ENCODE measurements at regions not wholly inside any gene's neighbourhood (a gene's known extent, or its start where the extent isn't known, plus 50 kb on each side); places are given as distances from the start of the nearest gene placed in this dataset.

GRCh38 chr10:86599729-86600128 is 54.6 kb upstream of the OPN4 start:
- no peak for TF ChIP-seq CTCF (conservative IDR thresholded peaks at IDR 0.05; ENCODE audit: control insufficient read depth, insufficient read depth, low read depth, low read length)
- DNase-seq (ENCODE audit: low read depth) = no peak
- no peak overlapping the region for H3K4me3 ChIP-seq (ENCODE audit: control insufficient read depth, low read depth, low read length)

GRCh38 chr10:86600296-86600695 is 54.1 kb upstream of the OPN4 start:
- no peak for TF ChIP-seq CTCF (conservative IDR thresholded peaks at IDR 0.05; ENCODE audit: control insufficient read depth, insufficient read depth, low read depth, low read length)
- H3K4me3 ChIP-seq (ENCODE audit: control insufficient read depth, low read depth, low read length) = no peak overlapping the region
- DNase-seq (ENCODE audit: low read depth) = peak; percentile 17

GRCh38 chr10:86601956-86602602 is 52.3 kb upstream of the OPN4 start:
- no peak for DNase-seq (ENCODE audit: low read depth)
- H3K4me3 ChIP-seq (ENCODE audit: control insufficient read depth, low read depth, low read length) = no peak overlapping the region
- TF ChIP-seq CTCF (conservative IDR thresholded peaks at IDR 0.05; ENCODE audit: control insufficient read depth, insufficient read depth, low read depth, low read length) = no peak

- no peak overlapping the region for H3K4me3 ChIP-seq (ENCODE audit: control insufficient read depth, low read depth, low read length)
- DNase-seq (ENCODE audit: low read depth) = no peak
- TF ChIP-seq CTCF (conservative IDR thresholded peaks at IDR 0.05; ENCODE audit: control insufficient read depth, insufficient read depth, low read depth, low read length) = no peak
Observed at GRCh38 chr10:86603256-86603655, 51.1 kb upstream of the OPN4 start.
